ENCODE measurements at regions not wholly inside any gene's neighbourhood (a gene's known extent, or its start where the extent isn't known, plus 50 kb on each side); places are given as distances from the start of the nearest gene placed in this dataset.

DNA sequence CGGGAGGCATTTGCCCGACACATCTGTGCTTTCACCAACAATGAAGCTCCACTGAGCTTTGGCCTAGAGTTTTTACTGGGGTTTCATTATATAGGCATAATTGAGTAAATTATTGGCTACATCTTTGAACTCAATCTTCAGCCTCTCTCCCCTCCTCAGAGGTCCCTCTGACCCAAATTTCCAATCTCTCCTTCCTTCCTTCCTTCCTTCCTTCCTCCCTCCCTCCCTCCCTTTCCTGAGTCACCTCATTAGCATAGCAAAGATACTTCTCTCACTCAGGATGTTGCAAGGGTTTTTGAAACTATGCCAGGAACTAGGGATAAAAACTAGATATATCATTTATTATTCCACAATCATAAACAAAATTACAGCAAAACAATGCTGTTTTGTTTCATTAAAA is 202.8 kb upstream of the PRNP start:
- TF ChIP-seq, protein P1, sequence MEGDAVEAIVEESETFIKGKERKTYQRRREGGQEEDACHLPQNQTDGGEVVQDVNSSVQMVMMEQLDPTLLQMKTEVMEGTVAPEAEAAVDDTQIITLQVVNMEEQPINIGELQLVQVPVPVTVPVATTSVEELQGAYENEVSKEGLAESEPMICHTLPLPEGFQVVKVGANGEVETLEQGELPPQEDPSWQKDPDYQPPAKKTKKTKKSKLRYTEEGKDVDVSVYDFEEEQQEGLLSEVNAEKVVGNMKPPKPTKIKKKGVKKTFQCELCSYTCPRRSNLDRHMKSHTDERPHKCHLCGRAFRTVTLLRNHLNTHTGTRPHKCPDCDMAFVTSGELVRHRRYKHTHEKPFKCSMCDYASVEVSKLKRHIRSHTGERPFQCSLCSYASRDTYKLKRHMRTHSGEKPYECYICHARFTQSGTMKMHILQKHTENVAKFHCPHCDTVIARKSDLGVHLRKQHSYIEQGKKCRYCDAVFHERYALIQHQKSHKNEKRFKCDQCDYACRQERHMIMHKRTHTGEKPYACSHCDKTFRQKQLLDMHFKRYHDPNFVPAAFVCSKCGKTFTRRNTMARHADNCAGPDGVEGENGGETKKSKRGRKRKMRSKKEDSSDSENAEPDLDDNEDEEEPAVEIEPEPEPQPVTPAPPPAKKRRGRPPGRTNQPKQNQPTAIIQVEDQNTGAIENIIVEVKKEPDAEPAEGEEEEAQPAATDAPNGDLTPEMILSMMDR (IDR thresholded peaks at IDR 0.05): no peak
- no peak for TF ChIP-seq EZH2 (IDR thresholded peaks at IDR 0.05; ENCODE audit: borderline replicate concordance, insufficient read depth, low read depth, low read length, poor library complexity, severe bottlenecking)

Data from B cell (primary cell).